Fibroblast of skin of scalp (primary cell): ENCODE measurements at regions not wholly inside any gene's neighbourhood (a gene's known extent, or its start where the extent isn't known, plus 50 kb on each side); places are given as distances from the start of the nearest gene placed in this dataset.

ENCODE experiments used
- DNase-seq: peaks from one replicate; pipeline ENCODE4 v3.0.0-alpha.2; 2013

- no peak for DNase-seq
These were observed 96.9 kb downstream of the SPP2 start for GRCh38 chr2:234147335-234147861.

GRCh38 chr2:234146087-234146826 lies 95.8 kb downstream of the SPP2 start:
- DNase-seq, result peak; percentile 95

GRCh38 chr2:234145511-234145910 lies 95.0 kb downstream of the SPP2 start:
- DNase-seq, result peak; percentile 45

GRCh38 chr2:234145057-234145456 lies 94.6 kb downstream of the SPP2 start:
- DNase-seq, result no peak

- DNase-seq, result no peak
These were observed 93.4 kb downstream of the SPP2 start for GRCh38 chr2:234143896-234144295.

- DNase-seq, result peak; percentile 44
These were observed 92.0 kb downstream of the SPP2 start for GRCh38 chr2:234142530-234142929.

GRCh38 chr2:234139755-234140154 lies 89.3 kb downstream of the SPP2 start:
- peak; percentile 60 for DNase-seq

- no peak for DNase-seq
These were observed 88.3 kb downstream of the SPP2 start for GRCh38 chr2:234138836-234139235.

- DNase-seq, result peak; percentile 54
These were observed 87.0 kb downstream of the SPP2 start for GRCh38 chr2:234137400-234138014.

GRCh38 chr2:234136461-234136860 lies 86.0 kb downstream of the SPP2 start:
- DNase-seq, result no peak

GRCh38 chr2:234135750-234136221 lies 85.3 kb downstream of the SPP2 start:
- DNase-seq, result peak; percentile 91

- peak; percentile 38 for DNase-seq
These were observed 84.0 kb downstream of the SPP2 start for GRCh38 chr2:234134496-234134895.

- peak; percentile 93 for DNase-seq
These were observed 82.5 kb downstream of the SPP2 start for GRCh38 chr2:234133004-234133403.

- no peak for DNase-seq
These were observed 80.3 kb downstream of the SPP2 start for GRCh38 chr2:234130777-234131181.

- DNase-seq, result no peak
These were observed 78.1 kb downstream of the SPP2 start for GRCh38 chr2:234128606-234129005.
